ENCODE measurements at regions not wholly inside any gene's neighbourhood (a gene's known extent, or its start where the extent isn't known, plus 50 kb on each side); places are given as distances from the start of the nearest gene placed in this dataset.

GRCh38 chr5:61779743-61780142 lies 447.7 kb downstream of the ZSWIM6 start:
- Mint-ChIP-seq H3K27me3 (ENCODE audit: unreplicated experiment) (no peaks in the 10 kb centered on the region), H3K27ac (ENCODE audit: unreplicated experiment) (no peak overlapping the region), H3K9me3 (ENCODE audit: unreplicated experiment) (no peaks in the 10 kb centered on the region), H3K4me1 (ENCODE audit: unreplicated experiment) (no peaks in the 10 kb centered on the region), H3K36me3 (ENCODE audit: low read depth, unreplicated experiment) (no peaks in the 10 kb centered on the region), H3K4me3 (ENCODE audit: unreplicated experiment) (no peak overlapping the region)
- TF ChIP-seq CTCF (IDR thresholded peaks at IDR 0.05; ENCODE audit: unreplicated experiment) = no peak
- DNase-seq (ENCODE audit: low spot score) = no peak

GRCh38 chr5:61783481-61783880 lies 451.4 kb downstream of the ZSWIM6 start:
- Mint-ChIP-seq H3K27ac (ENCODE audit: unreplicated experiment) (no peak overlapping the region), H3K4me1 (ENCODE audit: unreplicated experiment) (no peaks in the 10 kb centered on the region), H3K27me3 (ENCODE audit: unreplicated experiment) (no peaks in the 10 kb centered on the region), H3K9me3 (ENCODE audit: unreplicated experiment) (no peaks in the 10 kb centered on the region), H3K4me3 (ENCODE audit: unreplicated experiment) (no peak overlapping the region), H3K36me3 (ENCODE audit: low read depth, unreplicated experiment) (no peaks in the 10 kb centered on the region)
- no peak for TF ChIP-seq CTCF (IDR thresholded peaks at IDR 0.05; ENCODE audit: unreplicated experiment)
- DNase-seq (ENCODE audit: low spot score) = no peak

- DNase-seq (ENCODE audit: low spot score) = no peak
- TF ChIP-seq CTCF (IDR thresholded peaks at IDR 0.05; ENCODE audit: unreplicated experiment) = no peak
- H3K27ac Mint-ChIP-seq (ENCODE audit: unreplicated experiment) = no peak overlapping the region
- no peak overlapping the region for H3K4me3 Mint-ChIP-seq (ENCODE audit: unreplicated experiment)
- H3K27me3 Mint-ChIP-seq (ENCODE audit: unreplicated experiment) = peaks cover 4% of the 10 kb centered on the region
- no peaks in the 10 kb centered on the region for H3K4me1 Mint-ChIP-seq (ENCODE audit: unreplicated experiment)
- H3K36me3 Mint-ChIP-seq (ENCODE audit: low read depth, unreplicated experiment) = no peaks in the 10 kb centered on the region
- no peaks in the 10 kb centered on the region for H3K9me3 Mint-ChIP-seq (ENCODE audit: unreplicated experiment)
Measured at GRCh38 chr5:61784341-61784740, 452.3 kb downstream of the ZSWIM6 start.

- no peak overlapping the region for H3K27ac Mint-ChIP-seq (ENCODE audit: unreplicated experiment)
- H3K36me3 Mint-ChIP-seq (ENCODE audit: low read depth, unreplicated experiment) = no peaks in the 10 kb centered on the region
- H3K4me3 Mint-ChIP-seq (ENCODE audit: unreplicated experiment) = no peak overlapping the region
- no peak for TF ChIP-seq CTCF (IDR thresholded peaks at IDR 0.05; ENCODE audit: unreplicated experiment)
- no peaks in the 10 kb centered on the region for H3K4me1 Mint-ChIP-seq (ENCODE audit: unreplicated experiment)
- peaks cover 4% of the 10 kb centered on the region for H3K27me3 Mint-ChIP-seq (ENCODE audit: unreplicated experiment)
- H3K9me3 Mint-ChIP-seq (ENCODE audit: unreplicated experiment) = no peaks in the 10 kb centered on the region
- DNase-seq (ENCODE audit: low spot score) = no peak
Measured at GRCh38 chr5:61788548-61788947, 456.5 kb downstream of the ZSWIM6 start.

GRCh38 chr5:61790007-61790406 lies 457.9 kb downstream of the ZSWIM6 start:
- no peak overlapping the region for H3K27ac Mint-ChIP-seq (ENCODE audit: unreplicated experiment)
- peaks cover 4% of the 10 kb centered on the region for H3K27me3 Mint-ChIP-seq (ENCODE audit: unreplicated experiment)
- H3K36me3 Mint-ChIP-seq (ENCODE audit: low read depth, unreplicated experiment) = no peaks in the 10 kb centered on the region
- TF ChIP-seq CTCF (IDR thresholded peaks at IDR 0.05; ENCODE audit: unreplicated experiment) = no peak
- DNase-seq (ENCODE audit: low spot score) = no peak
- no peak overlapping the region for H3K4me3 Mint-ChIP-seq (ENCODE audit: unreplicated experiment)
- H3K9me3 Mint-ChIP-seq (ENCODE audit: unreplicated experiment) = no peaks in the 10 kb centered on the region
- H3K4me1 Mint-ChIP-seq (ENCODE audit: unreplicated experiment) = no peaks in the 10 kb centered on the region
